Hepatocyte (in vitro differentiated cells): ENCODE measurements at regions not wholly inside any gene's neighbourhood (a gene's known extent, or its start where the extent isn't known, plus 50 kb on each side); places are given as distances from the start of the nearest gene placed in this dataset.

Experiments used
- CTCF ChIP-seq: fragments of 200-600 bp; sonication (generic); IDR thresholded peaks from 2 replicates; pipeline ENCODE4 v1.5.1; 2016; ENCODE audit warnings: antibody characterized with exemption, mild to moderate bottlenecking; ENCODE audit not compliant: poor library complexity
- EZH2 ChIP-seq: fragments of 200-600 bp; sonication (generic); IDR thresholded peaks from 2 replicates; pipeline ENCODE4 v1.6.1; 2016; ENCODE audit warnings: antibody characterized with exemption, mild to moderate bottlenecking, borderline replicate concordance
- EZH2phosphoT487 ChIP-seq: fragments of 200-600 bp; sonication (generic); IDR thresholded peaks from one replicate; pipeline ENCODE4 v1.6.1; 2018; ENCODE audit warnings: antibody characterized with exemption, mild to moderate bottlenecking, low read depth, moderate library complexity; ENCODE audit not compliant: unreplicated experiment, severe bottlenecking

DNA sequence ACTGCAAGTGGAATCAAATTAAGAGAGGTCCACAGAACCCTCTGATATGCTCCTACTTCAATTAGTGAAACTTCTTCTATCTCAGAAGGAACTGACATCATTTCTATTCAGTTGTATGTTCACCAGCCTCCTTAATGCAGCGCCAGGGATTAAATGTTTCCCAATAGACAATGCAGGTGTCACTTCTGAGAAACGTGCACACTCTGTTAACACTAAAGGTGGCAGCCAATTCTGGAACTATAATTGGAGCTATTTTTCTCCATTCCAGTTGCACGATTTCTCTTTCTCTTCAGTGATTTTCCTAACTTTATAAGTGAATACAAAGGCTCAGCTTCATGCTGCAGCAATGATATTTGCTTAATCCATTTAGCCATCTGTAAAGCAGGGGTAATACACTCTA, 821.9 kb downstream of the TDRD15 start:
- TF ChIP-seq CTCF, result no peak
- no peak for TF ChIP-seq EZH2
- TF ChIP-seq EZH2phosphoT487, result no peak
